ENCODE measurements at regions not wholly inside any gene's neighbourhood (a gene's known extent, or its start where the extent isn't known, plus 50 kb on each side); places are given as distances from the start of the nearest gene placed in this dataset.

DNA sequence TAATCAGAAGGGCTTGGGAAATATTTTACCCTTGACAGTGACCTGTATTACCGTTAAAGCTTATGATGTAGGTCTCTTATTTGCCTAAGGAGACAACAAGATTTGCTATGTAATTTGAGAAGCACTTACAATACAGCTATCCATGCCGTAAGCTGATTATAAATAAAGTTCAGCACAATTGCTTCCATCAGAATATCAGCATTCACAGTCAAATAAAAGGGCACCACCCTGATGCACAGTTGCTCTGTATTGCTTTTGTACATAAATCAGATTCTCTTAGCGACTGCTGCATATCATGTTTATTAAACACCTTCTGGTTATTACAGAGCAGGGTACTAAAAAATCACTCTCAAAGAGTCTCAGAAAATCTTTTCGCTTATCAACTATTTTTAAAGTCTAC is 67.3 kb upstream of the VRK1 start:
- DNase-seq, result no peak

DNA sequence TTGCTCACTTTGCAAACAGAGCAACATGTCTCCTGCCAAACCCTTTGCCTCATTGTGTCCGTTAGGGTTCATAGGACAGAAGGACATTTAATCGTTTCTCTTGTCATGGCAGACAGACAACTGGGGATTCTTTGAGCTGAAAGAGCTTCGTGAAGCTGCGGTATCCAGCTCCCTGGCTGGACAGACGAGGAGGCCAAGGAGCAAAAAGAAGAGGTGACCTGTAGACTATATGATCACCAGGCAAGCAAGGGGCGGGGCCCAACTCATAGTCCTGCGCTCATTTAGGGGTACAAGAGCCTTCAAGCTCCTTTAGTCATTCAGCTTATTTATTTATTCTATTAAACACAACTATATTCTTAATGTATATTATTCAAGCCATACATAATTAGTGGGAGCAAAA is 66.8 kb upstream of the VRK1 start:
- DNase-seq, result no peak

DNA sequence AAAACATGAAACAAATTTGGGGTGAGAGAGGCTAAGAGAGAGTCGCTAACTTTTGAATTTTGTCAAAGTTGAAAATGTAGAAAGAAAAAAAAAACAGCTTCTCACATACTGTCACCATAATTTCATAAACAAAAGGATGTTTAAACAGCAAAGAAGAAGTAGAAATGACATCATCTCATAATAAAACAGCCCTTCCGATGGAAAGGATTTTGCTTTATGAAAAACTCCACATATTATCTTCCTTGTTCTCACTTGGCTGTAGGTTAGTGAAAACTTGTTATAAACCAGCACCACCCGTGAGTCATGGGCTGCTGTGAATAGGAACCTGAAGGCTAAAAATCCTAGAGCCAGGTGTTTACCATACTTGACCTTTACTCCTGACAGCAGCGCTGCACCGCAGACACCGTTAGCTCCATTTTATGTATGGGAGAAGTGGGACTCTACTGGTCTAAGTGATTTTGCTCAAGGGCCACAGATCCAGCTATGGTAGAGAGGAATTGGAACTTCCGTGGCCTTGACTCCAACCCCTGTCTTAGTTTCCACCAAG is 63.0 kb upstream of the VRK1 start:
- no peak for DNase-seq

DNA sequence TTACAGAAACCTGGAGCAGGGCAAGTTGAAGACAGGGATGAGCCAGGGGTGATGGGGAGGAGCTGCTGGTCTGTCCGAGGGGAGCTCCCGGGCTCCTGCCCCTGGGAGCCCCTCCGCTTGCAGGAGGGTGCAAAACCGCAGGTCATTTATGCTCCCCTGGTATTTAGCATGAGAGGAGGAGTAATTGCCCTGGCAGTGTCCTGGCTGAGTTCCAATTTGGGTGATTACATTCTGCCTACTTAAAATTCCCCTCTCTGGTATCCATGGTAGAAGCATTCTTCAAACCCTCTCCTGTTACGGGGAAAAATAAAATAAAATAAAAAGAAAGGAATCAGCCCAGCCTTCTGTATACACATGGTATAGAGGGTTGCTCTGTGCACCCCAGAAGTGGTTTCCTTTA is 61.7 kb upstream of the VRK1 start:
- DNase-seq, result no peak

DNA sequence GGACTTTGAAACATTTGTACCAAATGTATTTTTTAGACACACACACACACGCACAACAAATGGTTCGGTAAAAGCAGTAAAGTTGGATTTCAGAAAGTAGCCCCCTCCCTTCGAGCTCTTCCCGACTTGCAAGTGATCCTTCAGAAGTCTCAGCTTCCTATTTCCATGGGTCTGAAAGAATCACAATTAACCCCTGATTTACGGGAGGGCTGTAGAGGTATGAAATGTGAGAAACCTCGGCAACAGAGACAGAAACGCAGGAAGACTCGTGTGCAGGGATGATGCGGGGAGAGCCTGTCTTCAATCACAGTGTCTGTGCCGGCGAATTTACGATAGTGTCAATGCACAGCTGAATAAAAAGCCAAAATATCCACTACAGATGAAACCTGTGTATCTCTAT is 60.7 kb upstream of the VRK1 start:
- no peak for DNase-seq

DNA sequence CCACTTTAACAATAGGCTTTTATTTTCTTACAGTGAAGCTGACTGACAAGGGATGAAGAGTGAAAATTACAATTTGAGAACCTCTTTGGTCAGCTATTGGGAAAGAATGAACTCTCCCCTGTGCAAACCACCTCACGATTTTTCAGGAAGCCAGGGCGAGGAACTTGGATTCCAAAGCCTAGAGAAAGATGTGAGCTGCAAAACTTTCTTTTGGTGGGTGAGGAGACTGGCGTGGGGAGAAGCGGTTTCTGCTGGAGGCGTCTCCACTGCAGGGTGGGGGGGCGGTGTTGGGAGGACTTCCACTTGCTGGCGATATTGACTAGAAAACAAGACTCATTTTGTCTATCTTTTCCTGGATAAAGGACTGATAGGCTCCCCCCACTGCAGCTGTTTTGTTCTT is 59.3 kb upstream of the VRK1 start:
- DNase-seq, result no peak

DNA sequence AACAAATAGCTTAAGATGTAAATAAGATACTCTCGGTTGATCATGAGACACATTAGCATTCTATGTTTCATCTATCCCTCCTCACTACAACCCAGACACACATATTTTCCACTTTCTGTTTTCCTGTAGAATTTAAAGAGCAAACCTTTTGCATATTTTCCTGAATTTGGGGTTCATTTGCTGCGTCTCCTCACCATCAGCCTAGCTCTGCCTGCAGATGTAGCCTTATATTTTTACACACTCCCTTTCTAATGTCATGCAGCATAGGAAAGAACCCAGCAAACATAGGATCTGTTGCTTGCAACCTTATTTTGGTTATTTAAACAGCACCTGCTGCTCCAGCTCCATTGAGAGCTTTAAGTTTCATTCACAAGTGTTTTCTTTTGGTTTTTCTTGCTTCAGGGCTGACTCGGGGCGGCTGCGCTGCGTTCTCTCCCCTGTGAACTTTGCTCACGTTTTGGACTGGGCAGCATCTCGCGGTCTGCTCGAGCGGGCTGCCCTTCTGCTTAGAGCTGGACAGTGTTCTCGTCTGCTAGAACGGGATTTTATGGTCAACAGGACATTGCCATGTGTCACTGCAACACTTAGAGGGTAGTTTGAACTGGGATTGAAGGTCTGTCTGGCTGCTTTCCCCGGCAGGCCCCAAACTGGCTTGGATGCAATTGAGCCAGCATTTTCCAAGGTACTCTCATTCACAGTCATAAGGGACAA is 57.8 kb upstream of the VRK1 start:
- DNase-seq, result no peak

DNA sequence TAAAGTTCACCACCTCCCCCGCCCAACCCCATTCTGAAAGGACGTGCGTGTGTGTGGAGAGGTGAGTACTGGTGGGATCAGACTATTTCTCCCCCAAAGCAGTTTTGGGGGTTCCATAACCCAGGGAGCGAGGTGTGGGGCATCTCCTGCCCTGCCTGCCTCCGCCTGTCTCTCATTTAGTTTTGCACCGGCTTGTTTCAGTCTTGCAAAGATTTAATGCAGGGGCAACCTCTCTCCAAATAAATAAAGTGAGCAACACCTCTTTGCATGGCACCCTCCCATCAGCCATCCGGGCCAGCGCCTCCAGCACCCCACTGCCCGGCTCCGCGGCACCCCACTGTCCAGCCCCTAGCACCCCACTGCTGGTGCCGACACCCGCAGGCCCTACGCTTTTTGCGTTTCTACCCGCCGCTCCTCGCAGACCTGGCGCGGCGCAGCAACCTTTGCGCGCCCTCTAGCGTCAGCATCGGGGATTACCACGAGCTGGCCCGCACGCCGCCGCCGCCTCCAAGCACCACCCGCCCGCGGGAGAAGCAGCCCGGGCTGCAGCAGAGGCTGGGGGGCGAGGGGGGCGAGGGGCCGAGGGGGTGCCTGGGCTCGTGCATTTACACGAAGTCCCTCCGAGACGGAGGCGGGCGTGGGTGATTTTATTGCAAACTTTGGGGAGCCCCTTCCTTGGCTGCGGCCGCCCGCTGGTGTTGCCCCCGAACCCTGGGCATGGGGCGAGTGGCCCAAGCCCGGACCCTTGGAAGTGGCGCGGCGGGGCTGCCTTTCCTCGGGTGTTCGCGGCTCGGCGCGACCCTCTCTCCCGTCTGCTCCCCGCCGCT is 55.8 kb upstream of the VRK1 start:
- peak; percentile 54 for DNase-seq

DNA sequence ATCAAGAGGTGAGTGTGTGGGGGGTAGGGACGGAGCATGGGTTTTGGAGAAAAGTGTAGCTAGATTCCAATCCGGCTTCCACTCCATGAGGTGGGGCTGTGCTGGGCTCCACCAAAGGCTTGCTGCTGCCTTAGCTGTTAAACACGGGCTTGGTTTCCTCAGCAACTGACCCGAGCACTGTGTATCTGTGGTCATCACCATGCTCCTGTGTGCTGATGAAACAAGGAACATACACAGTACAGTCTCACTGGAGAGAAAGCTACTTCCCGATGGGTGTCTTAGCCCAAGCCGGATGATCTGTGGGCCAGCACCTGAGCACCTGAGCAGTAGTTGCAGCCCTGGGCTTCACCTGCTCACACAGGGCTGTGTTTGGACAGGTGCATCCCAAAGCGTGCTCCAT is 52.9 kb upstream of the VRK1 start:
- DNase-seq, result no peak

DNA sequence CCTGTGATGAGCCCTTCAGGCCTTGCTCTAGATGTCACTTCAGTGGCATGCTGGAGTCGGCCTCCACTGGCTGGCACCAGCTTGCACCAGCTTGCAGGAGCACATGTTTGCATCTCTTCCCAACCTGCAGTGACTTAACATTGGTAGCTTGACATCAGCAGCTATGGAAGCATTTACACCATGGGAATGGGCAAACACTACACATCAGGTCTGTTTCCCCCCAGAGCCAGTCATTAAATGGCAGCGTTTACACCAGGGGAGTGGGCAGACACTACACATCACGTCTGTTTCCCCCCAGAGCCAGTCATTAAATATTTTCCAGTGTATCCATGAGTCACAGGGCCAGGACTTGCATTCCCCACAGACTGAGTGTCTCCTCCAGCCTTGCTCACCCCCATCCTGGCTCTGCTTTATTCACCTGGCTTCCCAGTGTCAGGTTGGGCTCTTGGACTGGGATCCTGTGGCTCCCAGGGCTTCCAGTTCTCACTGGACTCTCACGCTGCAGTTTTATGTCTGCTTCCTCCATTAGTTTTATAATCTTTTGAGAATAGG is 51.6 kb upstream of the VRK1 start:
- no peak for DNase-seq

DNA sequence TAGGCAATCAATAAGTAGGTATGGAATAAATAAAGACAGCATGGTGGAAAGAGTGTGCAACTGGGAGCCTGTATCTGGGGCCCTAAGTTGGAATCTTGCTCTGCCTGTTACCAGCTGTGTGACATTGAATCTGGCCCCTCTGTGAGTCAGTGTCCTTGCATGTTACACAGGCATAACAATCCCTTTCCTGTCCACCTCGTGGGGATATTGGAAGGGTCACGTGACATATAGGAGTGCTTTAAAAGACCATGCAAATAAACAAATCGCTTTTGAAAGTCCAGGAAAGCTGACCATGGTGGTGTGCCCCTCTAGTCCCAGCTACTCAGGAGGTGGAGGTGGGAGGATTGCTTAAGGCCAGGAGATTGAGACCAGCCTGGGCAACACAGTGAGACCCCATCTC is 51.1 kb upstream of the VRK1 start:
- DNase-seq, result no peak

DNA sequence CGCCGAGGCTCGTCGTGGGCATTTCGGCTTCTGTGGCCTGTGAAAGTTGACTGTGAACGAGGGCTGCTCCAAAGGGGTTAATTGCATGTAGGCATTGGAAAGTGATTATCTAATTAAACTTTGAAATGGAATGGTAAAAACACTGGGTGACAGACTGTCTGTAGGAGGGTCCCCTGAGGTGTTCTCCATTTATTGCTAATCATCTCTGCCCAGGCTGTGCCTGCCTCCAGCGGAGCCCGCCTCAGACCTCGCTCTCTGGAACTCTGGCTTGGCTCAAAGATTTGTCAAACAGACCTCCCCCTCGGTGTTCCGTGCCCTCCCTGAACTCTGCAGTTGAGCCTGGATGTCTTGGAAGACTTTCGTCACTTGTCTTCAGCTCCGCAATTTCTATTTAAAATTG is 50.2 kb upstream of the VRK1 start:
- DNase-seq, result no peak
